ENCODE measurements at regions not wholly inside any gene's neighbourhood (a gene's known extent, or its start where the extent isn't known, plus 50 kb on each side); places are given as distances from the start of the nearest gene placed in this dataset.

DNA sequence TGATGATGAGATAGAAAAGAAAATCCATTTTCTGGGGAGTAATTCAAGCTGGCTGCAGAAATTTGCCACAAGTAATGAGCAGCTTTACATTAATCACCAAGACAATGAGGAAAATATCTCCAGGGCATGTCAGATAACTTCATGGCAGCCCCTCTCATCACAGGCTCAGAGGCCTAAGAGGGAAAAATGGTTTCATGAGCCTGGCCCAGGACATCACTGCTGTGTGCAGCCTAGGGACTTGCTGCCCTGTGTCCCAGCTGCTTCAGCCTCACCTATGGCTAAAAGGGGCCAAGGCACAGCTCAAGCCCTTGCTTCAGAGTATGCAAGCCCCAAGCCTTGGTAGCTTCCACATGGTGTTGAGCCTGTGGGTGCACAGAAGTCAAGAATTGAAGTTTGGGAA lies 161.7 kb downstream of the OPA1 start:
- no peak for DNase-seq (ENCODE audit: low spot score)

DNA sequence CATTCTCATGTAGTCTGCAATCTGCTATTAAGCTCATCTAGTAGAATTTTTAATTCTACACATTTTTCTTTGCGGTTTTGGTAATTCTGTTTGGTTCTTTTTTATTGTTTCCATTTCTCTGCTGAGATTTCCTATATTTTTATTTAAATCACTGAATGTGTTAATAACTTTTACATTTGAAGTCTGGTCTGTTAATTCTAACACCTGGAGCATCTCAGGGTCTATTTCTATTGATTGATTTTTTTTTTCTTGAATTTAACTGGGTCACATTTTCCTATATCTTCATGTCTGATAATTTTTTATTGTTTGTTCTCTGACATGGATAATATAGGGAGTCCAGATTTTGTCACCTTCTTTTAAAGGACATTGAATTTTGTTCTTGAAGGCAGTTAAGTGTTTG lies 163.5 kb downstream of the OPA1 start:
- DNase-seq (ENCODE audit: low spot score) = no peak

DNA sequence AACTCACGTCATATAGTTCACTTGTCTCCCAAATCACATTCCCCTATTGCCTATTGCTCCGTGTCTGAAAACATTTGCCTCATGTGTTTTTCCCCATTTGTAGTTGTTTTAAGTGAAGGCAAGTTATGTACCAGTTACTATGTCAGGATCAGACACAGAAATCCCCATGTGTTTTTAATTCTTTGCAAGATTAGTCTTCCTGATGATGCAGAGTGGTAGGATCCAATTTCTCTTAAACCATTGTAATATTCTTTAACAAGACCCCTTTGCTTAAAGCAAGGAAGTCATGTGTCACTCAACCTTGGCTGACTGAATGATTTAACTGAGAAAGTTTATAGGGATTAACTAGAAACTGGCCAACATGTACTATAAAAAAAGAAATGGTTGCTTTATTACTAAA lies 164.4 kb downstream of the OPA1 start:
- no peak for DNase-seq (ENCODE audit: low spot score)

DNA sequence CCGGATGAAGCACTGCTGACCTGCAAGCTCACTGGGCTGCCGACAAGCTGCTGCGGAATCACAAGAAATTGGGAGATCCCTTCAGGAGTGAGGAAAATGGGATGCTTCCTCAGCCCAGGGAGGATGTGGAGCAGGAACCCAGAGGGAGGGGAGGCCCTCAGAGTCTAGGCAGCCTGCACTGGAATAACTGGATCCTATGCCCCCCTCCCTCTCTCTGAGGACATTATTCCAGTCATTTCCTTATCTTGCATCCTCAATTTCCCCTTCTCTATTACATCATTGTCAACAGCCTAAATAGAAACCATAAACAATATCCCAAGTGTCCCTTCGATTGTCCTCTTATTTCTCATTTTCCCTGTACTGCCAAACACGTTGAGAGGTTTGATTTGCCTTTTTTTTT lies 169.0 kb downstream of the OPA1 start:
- DNase-seq (ENCODE audit: low spot score) = no peak

DNA sequence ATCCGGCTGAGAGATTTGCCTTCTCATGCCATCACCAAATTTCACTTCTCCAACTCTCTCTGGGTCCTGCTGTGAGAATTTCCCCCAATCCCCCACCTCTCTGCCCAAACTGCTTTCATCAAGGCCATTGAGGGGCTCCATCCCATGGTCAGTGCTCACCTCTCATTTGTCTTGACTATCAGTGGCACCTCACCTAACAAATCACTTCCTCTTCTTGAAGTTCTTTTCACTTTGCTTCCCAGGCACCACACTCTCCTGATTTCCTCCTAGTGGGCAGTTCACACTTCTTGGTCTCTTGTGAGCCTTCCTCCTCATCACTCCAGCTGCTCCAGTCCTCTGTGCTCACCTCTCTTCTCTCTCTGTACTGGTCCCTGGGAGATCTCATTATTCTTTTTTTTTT lies 169.6 kb downstream of the OPA1 start:
- no peak for DNase-seq (ENCODE audit: low spot score)

DNA sequence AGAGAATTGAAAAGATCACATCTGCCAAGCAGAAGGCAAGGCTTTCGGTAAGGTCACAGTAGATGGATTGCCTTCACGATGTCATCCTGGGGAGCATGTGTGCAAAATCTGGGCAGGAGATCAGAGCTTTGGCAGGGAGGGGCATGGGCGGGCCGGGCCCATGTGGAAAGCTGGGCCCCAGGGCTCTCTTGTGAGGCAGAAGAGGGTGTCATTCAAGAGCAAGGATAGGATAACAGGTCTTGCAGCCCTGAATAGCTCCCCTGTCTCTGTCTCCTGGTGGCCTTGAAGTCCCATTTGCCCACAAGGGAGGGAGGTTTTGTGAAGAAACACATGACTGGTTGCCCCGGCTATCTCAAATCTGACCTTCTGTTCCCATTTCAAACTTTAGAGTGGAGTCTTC lies 172.0 kb downstream of the OPA1 start:
- no peak for DNase-seq (ENCODE audit: low spot score)

DNA sequence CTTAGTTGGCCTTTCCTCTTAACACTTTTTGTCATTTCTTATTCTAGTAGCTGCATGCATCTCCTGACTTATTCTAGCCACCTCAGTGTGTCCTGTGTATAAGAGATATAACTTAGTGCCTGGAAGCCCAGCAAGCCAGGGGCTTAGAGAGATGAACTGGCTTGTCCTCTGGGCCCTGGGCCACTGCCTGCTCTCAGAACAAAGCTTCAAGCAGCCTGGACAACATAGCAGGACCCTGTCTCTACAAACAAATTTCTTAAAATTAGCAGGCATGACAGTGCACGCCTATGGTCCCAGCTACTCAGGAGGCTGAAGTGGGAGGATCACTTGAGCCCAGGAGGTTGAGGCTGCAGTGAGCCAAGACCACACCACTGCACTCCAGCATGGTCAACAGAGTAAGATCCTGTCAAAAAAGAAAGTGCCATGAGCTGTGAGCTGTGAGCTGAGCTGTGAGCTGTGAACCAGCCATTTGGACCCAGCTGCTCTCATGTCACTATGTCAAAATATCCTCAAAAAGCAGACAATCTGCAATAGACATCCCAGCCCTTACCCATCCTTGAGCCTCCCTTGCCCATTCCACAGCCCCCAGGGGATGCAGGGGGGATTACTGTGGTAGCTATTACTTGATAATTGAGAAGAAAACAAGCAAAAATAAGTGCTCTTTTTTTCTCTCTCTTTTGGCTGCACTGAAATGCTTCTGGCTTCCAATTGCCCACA lies 174.5 kb downstream of the OPA1 start:
- no peak for DNase-seq (ENCODE audit: low spot score)

DNA sequence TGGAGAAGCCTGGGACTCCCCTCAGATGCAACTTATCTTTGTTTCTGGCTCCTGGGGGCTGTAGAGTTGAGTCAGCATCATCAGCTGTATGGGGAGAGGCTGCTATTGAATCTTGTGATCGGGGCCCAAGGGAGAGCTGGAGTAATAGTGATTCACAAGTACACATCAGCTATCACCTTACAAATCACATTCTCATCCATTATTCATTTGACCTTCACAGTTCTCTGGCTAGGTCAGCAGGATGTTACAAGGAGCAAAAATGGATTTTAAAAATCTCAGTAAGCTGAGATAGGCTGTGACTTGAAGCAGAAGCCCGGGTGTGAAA lies 175.0 kb downstream of the OPA1 start:
- DNase-seq (ENCODE audit: low spot score) = no peak

DNA sequence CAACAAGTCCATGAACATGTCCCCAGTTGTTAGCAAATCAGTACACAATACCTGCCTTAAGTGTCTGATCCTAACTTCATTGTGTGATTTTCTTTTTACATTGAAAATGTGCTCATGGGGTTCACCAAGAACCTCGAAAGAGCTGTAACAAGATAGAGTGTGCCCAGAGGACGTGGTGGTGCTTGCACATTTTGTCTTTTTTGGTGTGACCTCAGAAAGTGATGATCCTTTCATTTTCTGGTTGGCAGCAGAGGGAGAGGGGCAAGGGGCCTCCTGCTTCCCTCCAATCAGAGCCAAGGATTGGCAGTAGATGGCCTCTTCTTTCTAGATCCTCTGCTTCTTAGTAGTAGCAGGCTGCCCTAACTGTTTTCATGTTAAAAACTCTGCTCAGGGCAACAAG lies 176.4 kb downstream of the OPA1 start:
- no peak for DNase-seq (ENCODE audit: low spot score)

DNA sequence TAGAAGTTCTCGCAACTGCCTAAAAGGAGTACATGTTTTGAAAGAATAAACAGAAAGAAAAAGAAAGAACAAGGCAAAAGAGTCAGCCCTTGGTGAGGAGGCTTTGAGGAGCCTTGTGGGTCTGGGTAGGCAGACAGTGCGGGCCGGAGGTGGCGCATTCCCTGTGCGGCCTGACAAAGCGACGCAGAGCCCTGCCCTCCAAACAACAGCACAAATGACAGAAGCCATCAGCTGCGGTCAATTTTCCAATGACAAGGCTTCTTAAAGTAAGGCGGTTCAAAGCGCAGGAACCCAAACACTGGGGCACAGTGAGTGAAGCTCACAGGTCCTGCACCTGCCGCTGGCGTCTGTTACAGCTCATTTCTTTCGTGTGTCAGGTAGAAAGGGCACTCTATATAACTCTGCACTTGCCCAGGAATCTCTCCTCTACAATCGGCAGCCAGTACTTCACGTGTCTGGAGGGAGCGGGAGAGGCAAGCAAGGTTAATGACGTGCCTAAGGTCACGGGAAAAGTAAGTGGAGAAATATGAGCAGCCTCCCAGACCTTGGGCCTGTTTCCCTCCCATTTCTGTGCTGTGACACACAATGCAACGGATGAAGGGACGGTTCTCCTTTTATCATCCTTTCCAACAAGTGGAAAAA lies 178.1 kb downstream of the OPA1 start:
- DNase-seq (ENCODE audit: low spot score) = no peak

DNA sequence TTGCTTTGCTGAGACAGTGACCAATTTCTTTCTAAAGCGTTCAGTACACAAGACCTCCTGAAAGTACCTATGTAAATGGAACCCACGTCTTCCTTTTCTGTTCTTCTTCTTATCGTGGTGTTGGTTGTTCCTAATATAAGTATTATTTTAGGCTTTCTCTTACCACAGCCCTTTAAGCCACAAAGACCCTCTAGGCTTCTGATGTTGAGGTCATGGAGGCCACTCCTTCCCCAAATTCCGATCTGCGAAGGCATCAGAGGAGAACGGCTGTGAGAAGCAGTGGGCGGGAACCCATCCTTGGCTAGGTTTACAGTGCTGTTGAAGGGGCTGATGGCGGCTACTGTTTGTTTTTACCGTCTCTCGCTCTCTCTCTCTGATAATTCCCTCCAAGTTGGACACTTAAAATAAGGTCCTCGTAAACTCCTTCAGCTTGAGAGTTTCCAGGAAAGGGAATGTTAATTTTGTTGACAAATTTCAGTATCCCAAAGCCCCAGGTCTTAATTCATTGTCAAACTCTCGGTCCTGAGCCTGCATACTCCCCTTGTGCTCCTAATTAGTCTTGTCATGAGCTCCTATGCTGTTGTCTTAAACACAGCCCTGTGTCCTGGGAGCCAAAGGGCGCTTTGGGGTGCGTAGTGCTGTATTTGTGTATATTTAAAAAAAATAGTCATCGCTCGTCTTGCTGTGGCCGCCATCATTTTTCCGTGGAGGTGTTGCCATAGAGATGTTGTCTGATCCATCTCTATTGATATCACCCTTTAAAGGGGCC lies 178.8 kb downstream of the OPA1 start:
- no peak for DNase-seq (ENCODE audit: low spot score)

DNA sequence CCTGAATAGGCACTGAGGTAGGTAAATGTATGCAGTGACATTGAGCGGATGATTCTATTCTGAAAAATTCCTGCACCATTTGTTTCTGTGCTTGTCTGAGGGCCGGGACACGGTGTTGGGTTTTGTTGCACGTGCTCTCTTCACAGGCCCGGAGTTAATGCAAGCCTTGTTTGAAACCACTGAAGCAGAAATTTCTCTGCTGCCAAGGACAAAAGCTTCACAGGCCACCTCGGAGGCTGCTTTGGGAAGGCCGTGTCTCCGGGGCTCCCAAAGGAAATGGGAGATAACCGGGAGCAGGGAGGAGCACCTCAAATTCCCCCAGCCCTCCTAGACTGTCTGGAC lies 179.4 kb downstream of the OPA1 start:
- no peak for DNase-seq (ENCODE audit: low spot score)

DNA sequence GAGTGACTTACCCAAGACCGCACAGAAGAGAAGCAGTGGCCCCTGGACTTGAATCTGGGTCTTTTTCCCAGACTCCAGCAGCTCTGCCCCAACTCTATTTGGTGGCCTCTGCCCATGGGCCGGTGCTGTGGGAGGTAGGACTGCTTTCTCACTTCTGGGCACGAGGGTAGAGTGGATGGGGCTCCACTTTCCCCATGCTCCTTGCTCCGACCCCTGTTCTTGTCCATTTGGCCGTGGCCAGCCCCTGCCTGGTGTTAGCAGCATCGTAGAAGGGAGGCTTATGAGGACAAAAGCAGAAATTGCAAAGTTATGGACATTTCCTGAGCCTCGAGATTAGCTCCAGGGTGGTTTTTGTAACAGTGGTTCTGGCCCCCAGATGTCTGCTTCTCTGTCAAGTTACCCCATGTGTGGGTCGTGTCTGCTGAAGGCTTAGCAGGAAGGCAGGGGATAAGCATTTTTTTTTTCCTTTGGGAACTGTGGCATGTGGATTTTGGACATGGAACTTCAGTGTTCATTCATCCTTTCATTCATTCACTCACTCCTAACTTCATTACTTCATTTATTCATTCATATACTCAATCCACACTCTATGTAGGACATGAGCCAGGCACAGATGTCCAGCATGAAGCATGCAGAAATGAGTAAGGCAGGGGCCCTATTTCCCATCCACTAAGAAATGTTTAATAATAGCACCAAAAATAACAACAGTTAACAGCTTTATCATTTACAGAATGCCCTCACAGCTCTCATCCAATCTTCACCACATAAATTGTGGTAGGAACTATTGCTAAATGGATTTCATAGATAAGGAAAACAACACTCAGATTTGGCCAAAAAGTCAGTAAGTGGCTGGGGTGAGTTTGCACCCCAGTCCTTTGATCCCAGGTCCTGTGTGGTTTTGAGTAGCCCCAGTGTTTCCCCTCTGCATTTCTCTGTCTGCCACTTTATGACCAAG lies 180.5 kb downstream of the OPA1 start:
- no peak for DNase-seq (ENCODE audit: low spot score)

DNA sequence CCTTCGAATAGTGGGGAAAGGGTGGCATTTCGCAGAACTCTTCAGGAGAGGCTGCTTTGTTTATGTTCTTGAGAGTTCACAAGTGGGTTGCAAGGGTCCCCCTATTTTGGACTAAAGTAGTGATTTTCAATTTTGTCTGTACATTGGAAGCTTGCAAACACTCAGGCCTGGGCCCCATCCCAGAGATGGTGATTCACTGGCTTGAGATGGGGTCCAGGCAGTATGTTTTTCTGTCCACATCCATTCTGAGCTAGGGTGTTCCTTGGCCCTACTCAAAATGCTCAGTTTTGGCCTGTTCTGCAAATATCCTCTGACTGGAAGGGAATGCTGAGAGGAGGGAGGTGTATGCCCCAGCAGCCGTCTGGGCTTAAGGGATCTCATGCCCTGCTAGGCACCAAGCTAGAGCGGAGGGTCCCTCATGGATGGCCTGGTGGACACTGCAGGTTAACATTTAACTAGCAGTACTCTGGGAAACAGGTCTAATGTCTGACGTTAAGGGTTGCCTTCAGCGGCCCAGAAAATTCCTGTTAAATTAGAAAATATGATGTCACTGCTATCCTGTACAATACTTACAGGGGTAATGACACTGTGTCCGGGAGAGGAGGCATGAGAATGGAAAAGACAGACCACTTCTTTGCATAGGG lies 181.4 kb downstream of the OPA1 start:
- no peak for DNase-seq (ENCODE audit: low spot score)

DNA sequence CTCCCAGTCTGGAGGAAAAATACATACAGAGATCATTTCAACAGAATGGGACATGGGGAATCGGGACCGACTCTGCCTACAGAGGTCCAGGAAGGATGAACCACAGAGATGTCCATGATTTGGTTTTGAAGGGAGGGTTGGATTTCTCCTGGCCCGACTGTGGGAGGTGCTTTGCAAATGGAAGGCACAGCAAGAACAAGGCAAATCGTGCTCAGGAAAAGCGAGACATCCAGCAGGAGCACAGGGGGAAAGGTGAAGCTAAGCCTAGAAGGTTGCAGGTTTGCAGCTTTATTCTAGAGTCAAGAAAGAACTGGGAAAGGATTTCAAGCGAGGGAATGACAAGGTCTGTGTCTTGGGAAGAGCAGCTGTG lies 181.9 kb downstream of the OPA1 start:
- no peak for DNase-seq (ENCODE audit: low spot score)

DNA sequence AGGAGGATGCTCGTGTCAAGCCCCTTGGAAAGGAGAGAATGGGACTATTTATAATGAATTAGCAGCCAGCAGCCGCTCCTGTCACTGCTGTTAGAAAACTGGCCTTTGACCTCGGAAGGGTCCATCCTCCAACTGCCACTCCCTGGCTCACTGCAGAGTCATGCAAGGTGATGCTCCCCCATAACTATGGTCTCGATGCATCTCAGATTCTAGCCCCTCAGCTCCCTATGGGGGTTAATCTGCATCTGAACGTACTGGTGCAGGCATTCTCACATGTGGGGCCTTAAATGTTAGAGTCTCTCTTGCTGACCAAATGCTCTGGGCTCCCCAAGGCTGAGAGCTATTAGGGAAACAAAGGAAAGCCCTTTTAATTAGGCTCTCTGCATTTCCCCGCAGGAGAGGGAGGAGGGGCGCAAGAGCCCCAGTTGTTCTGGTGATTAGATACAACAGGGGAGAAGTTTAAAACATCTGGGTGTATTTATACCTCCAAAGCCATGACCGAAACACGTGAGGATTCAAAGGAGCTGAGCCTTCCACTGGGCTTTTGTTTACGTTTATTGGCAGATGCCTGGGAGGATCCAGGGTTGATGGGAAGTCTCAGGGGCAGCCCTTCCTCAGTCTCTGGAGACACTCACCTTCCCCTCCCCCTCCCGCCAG lies 182.5 kb downstream of the OPA1 start:
- no peak for DNase-seq (ENCODE audit: low spot score)

DNA sequence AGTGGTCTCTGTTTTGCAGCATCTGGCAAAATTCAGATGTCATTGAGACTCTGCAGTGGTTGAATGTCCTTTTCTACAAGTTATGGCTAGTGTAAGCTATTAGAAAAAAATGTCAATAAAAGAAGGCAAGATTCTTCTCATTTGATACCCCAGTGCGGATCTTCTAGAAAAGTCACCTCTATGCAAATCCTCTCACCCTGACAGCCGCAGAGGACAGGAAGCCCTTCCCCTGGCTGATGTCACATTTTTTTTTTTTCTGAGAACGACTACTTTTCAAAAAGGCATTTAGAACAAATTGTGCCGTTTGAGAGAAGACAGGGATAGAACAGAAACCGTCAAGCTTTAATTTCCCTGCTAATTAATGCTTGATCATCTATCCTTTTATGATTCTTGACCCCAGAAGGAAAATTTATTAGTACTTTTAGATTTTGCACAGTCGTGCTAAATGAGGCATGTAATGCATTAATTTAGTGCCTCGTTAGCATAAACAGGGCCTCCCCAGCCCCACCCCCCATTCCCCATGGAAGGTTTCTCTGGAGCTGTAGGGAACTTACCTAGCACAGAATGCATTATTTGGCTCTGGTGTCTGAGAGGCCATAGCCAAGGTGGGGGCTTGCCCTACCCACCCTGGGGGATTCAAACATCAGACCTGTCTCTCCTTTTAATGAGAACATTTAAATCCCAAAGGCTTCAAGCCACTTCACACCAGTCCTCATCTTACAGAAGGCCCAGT lies 183.8 kb downstream of the OPA1 start:
- DNase-seq (ENCODE audit: low spot score) = no peak

DNA sequence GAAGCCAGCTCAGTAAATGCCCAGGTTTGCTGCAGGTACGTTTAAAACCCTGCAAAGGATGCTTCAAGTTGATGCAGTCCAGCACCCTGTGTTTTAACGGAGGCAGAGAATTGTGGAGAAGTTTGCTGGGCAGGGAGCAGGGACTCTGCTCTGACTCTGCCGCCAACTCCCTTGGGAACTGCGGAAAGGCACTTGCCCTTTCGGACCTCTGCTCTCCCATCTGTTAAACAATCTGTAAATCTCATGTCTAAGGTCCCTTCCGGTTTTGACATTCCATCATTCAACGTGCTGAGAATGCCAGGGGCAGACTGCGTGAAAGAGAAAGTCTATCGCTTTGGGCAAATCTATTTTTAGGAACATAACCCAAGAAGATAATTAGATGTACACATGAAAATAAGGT lies 184.5 kb downstream of the OPA1 start:
- DNase-seq (ENCODE audit: low spot score) = no peak

DNA sequence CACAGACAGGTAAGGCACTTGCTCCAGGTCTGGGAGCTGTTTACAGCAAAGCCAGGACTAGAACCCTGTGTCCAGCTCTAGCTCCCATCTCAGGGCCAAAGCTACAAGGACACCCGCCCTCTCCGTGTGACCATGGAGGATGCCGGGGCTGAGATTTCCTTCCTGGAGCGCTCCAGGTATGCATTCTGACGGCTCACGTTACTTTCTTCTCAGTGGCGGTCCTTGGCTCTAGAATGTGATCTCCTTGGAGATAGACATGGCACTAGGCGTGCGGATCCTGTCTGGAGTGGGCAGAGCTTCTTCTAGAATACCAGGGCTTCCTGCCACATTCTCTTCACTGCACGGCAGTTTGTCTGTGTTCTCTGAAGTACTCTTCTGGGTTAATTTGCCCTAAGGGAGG lies 185.7 kb downstream of the OPA1 start:
- no peak for DNase-seq (ENCODE audit: low spot score)

DNA sequence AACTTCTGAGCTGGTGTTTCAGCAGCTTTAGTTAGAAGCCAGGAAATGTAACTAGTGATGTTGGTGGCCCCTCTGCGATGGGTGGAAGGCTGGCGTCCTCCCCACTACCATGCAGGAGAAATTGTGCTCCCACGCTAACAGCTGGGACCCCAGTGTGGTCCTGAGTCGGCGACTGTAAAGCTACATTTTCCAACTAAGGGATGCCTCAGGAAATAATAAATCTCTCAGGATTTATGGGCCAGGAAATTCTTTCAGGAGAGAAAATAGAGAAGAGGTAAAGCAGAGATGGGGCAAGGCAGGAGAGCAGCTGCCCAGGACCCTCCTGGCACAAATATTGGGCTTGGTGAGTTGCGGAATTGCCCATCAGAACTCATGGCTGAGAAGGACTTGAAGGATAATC lies 186.9 kb downstream of the OPA1 start:
- no peak for DNase-seq (ENCODE audit: low spot score)

DNA sequence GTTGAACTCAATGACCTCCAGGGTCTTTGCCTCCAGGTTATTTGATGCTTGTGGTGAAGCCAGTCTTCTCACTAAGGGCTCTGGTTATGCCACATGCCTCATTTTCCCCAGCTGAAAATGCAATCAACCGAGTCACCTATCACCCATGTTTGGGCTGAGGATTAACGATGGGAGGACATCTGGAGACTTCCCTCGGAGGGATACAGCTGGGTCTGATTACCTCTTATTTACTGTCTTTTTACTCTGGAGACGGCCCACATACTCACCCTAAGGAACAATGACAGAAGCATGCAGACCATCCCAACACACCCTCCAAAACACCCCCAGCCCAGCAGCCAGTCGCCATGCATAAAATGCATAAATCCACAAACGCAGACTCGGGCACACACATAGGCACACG lies 187.4 kb downstream of the OPA1 start:
- no peak for DNase-seq (ENCODE audit: low spot score)

Measured in left forelimb (tissue), 1 donor.